Prostate gland (tissue), 2 donors: ENCODE measurements at regions not wholly inside any gene's neighbourhood (a gene's known extent, or its start where the extent isn't known, plus 50 kb on each side); places are given as distances from the start of the nearest gene placed in this dataset.

ENCODE experiments used
- DNase-seq: peaks from one replicate; pipeline ENCODE4 v3.0.0-alpha.2; 2019; ENCODE audit warnings: low spot score
- H3K27ac ChIP-seq, 2 donors: fragments of 200-600 bp; sonication (generic); 2 replicates each; pipeline ENCODE4 v1.5.1; 2017 to 2019
- H3K27me3 ChIP-seq: fragments of 200-600 bp; sonication (generic); replicated peaks from 2 replicates; pipeline ENCODE4 v1.5.1; 2019; ENCODE audit not compliant: insufficient read depth
- H3K36me3 ChIP-seq, 2 donors: fragments of 200-600 bp; sonication (generic); 1 replicate in 1 of 2; 2 replicates in 1 of 2; pipeline versions ENCODE4 v1.5.1 to v1.8.1; 2017 to 2019
- H3K4me1 ChIP-seq: fragments of 200-600 bp; sonication (generic); replicated peaks from 2 replicates; pipeline ENCODE4 v1.5.1; 2019
- H3K4me3 ChIP-seq, 2 donors: fragments of 200-600 bp; sonication (generic); 2 replicates each; pipeline ENCODE4 v1.5.1; 2017 to 2019
- H3K9me3 ChIP-seq: fragments of 200-600 bp; sonication (generic); 2 replicates; pipeline ENCODE4 v1.5.1; 2017
- POLR2A ChIP-seq: fragments of 450-650 bp; IDR thresholded peaks from one replicate; pipeline ENCODE4 v1.6.1; 2016; ENCODE audit warnings: antibody characterized with exemption, mild to moderate bottlenecking
- POLR2AphosphoS5 ChIP-seq: sonication (generic); formaldehyde crosslinking; IDR thresholded peaks from one replicate; pipeline ENCODE4 v1.6.1; 2017; ENCODE audit warnings: antibody characterized with exemption
- WGBS: methylation state at CpG from one replicate; pipeline ENCODE4 v1.1.5; 2018; 5-methylcytosine and 5-hydroxymethylcytosine counted together
- intact Hi-C: fragments of 100-400 bp; cut with DNase I; formaldehyde crosslinking; loops from one replicate; pipeline ENCODE4 v1.14.2; 2022
- TF ChIP-seq, protein P1 (sequence below), 4 experiments: fragments of 200-600 bp in 2 of 4; fragments of 450-650 bp in 2 of 4; sonication (generic) in 2 of 4; IDR thresholded peaks; 1 replicate in 3 of 4; 2 replicates in 1 of 4; pipeline ENCODE4 v1.5.1; 2016 to 2019; ENCODE audit warnings: antibody characterized with exemption in 4 of 4, mild to moderate bottlenecking in 2 of 4, moderate library complexity in 2 of 4

DNA sequence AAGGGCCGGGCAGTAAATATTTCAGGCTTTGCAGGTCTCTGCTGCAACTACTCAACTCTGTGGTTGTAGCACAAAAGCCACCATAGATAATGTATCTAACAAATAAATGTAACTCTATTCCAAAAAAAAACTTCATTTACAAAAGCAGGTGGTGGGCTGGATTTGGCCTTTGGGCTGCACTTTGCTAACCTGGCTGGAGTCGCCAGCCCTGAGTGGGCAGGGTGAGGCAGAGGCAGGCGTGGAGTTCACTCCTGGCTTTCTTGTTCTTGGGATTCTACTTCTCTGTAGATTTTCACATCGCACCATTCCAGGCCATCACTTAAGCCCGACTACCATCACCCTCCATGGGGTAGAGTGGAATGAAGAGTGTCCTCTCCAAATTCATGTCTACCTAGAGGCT lies 367.6 kb upstream of the MGMT start:
- Histone ChIP-seq H3K4me3 (no peak overlapping the region), H3K9me3 (no peaks in the 10 kb centered on the region), H3K36me3 (no peaks in the 10 kb centered on the region), H3K27me3 (no peaks in the 10 kb centered on the region), H3K4me1 (no peaks in the 10 kb centered on the region), H3K27ac (no peak overlapping the region)
- no peak for DNase-seq
- intact Hi-C loops, result loop anchor here (10.0 kb wide), 1 partner anchor 175 kb away; no protein-coding TSS in a partner anchor
- WGBS, result over 99% methylated on average over 5 of the region's 5 CpGs
- TF ChIP-seq POLR2AphosphoS5, result no peak
- no peak for TF ChIP-seq POLR2A
- TF ChIP-seq, protein P1, sequence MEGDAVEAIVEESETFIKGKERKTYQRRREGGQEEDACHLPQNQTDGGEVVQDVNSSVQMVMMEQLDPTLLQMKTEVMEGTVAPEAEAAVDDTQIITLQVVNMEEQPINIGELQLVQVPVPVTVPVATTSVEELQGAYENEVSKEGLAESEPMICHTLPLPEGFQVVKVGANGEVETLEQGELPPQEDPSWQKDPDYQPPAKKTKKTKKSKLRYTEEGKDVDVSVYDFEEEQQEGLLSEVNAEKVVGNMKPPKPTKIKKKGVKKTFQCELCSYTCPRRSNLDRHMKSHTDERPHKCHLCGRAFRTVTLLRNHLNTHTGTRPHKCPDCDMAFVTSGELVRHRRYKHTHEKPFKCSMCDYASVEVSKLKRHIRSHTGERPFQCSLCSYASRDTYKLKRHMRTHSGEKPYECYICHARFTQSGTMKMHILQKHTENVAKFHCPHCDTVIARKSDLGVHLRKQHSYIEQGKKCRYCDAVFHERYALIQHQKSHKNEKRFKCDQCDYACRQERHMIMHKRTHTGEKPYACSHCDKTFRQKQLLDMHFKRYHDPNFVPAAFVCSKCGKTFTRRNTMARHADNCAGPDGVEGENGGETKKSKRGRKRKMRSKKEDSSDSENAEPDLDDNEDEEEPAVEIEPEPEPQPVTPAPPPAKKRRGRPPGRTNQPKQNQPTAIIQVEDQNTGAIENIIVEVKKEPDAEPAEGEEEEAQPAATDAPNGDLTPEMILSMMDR (IDR thresholded peaks at IDR 0.05), result no peak

DNA sequence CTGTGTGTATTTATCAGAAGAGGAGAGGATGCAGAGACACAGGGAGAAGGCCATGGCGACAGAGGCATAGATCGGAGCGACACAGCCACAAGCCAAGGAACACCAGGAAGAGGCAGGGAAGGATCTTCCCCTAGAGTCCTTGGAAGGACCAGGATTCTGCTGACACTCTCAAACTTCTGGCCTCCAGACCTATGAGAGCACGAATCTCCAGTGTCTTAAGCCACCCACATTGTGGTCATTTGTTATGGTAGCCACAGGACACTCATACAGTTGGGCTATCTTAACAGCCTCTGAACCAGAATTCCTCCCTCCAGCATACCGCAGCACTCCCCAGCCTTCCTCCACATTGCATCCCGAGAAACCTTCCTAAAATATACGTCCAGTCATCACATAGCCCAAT lies 367.0 kb upstream of the MGMT start:
- TF ChIP-seq, protein P1 (IDR thresholded peaks at IDR 0.05), result no peak
- no peak for TF ChIP-seq POLR2AphosphoS5
- TF ChIP-seq POLR2A, result no peak
- H3K4me1 ChIP-seq, result no peaks in the 10 kb centered on the region
- H3K4me3 ChIP-seq, result no peak overlapping the region
- H3K36me3 ChIP-seq, result no peaks in the 10 kb centered on the region
- H3K27ac ChIP-seq, result no peak overlapping the region
- H3K27me3 ChIP-seq, result no peaks in the 10 kb centered on the region
- DNase-seq, result no peak
- intact Hi-C loops, result loop anchor here (10.0 kb wide), 1 partner anchor 175 kb away; no protein-coding TSS in a partner anchor
- no peaks in the 10 kb centered on the region for H3K9me3 ChIP-seq
- WGBS, result 95% methylated on average over 7 of the region's 7 CpGs

DNA sequence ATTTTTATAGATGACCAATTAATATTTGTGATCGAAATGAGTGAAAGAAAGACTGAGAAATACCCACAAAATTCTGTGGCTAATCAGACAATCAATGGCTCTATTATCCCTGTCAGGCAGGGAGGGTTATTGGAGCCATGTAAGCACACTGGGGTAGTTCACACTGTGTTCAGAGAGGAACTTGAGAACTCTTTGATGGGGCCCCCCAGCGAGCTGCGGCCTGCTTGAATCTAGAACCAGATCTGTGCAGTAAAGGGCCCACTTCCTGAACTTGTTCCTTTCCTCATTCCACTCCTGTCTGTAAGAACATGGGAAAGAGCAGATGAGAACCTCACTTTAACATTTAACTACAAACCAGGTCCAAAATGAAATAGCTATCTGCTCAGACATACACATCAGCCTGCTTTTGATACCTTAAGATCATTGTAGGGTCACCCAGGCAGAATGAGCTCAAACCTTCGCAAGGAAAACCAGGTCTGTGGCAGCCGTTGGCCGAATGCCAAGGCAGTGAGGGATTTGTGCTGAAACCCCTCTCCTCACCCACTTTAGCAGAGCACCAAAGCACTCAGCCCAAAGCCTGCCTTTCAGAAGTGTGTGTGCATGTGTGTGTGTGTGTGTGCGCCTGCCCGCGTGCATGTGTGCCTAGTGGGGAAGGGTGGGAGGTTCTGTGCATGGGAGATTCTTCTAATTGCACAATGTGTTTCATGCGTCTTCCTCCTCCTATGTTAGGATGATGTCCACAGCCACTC lies 365.6 kb upstream of the MGMT start:
- Histone ChIP-seq H3K9me3 (no peaks in the 10 kb centered on the region), H3K4me3 (no peak overlapping the region), H3K4me1 (no peaks in the 10 kb centered on the region), H3K27me3 (no peaks in the 10 kb centered on the region), H3K27ac (no peak overlapping the region), H3K36me3 (no peaks in the 10 kb centered on the region)
- intact Hi-C loops, result no loop called here
- TF ChIP-seq, protein P1 (IDR thresholded peaks at IDR 0.05), result no peak
- TF ChIP-seq POLR2A, result no peak
- DNase-seq, result no peak
- WGBS, result 80% methylated on average over 10 of the region's 10 CpGs

DNA sequence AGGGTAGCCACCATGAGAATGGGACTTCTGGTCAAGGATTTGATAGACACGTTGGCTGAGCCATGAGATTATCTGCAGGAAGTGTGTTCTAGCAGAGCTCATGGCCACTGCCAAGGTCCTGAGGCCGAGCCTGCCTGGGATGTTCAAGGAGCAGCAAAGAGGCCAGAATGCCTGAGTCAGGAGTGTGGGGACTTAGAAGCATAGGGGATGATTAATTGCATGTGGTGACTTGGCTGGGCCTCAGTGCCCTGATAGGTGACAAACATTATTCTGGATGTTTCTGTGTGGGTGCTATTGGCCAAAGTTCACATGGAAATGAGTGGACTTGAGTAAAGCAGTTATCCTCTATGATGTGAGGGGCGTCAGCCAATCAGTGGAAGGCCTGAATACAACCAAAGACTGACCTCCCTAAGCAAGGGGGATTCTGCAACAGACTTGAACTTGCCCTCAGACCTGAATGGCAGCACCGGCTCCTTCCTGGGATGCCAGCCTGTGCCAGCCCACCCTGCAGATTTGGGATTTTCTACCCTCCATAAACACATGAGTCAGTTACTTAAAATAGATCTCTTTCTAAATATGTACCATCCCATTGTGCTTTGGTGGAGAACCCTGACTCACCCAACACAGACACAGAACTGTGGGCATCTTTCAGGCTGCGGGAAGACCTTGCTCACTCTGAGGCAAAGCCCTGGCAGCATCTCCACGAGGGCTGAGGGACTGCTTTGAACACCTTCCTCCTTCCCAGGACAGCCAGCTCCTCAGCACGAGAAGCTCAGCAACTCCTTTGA lies 363.9 kb upstream of the MGMT start:
- H3K4me3 ChIP-seq, result no peak overlapping the region
- H3K27ac ChIP-seq, result no peak overlapping the region
- no peaks in the 10 kb centered on the region for H3K27me3 ChIP-seq
- TF ChIP-seq POLR2AphosphoS5, result no peak
- TF ChIP-seq, protein P1 (IDR thresholded peaks at IDR 0.05), result no peak
- no peak for TF ChIP-seq POLR2A
- no peaks in the 10 kb centered on the region for H3K9me3 ChIP-seq
- no peaks in the 10 kb centered on the region for H3K4me1 ChIP-seq
- no peak for DNase-seq
- intact Hi-C loops, result no loop called here
- H3K36me3 ChIP-seq, result no peaks in the 10 kb centered on the region
- WGBS, result 88% methylated on average over 7 of the region's 7 CpGs
